ENCODE measurements at regions not wholly inside any gene's neighbourhood (a gene's known extent, or its start where the extent isn't known, plus 50 kb on each side); places are given as distances from the start of the nearest gene placed in this dataset.

DNA sequence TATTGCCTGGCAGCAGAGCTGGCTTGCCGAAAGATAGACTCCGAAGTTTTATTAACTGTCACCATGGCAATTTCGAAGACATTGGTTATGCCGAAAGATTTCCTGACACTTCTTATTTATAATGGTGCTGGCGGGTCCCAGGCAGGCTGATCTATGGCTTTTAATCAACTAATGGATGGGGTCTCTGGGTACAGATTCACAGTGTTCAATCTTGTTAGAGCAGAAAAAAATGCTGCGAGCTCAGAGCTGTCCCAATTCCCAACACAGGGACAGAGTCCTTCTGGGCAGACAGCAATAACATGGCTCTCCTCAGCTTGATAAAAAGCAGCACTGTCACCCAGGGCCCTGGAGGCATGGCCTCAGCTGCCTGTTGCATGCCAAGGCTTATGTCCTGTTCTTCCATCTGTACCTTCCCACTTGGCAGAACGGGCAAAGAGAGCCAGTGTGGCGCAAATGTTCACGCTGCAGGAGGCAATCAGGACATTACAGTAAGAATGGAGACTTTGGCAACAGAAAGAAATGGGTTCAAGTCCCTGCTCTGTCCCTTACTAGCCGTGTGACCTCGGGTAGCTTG is 228.2 kb upstream of the PWP1 start:
- TF ChIP-seq EP300 (IDR thresholded peaks at IDR 0.05; ENCODE audit: borderline replicate concordance), result no peak

- no peak for TF ChIP-seq MAX (IDR thresholded peaks at IDR 0.05)
- no peak for TF ChIP-seq TCF12 (IDR thresholded peaks at IDR 0.05; ENCODE audit: low read depth)
- TF ChIP-seq, protein P1, sequence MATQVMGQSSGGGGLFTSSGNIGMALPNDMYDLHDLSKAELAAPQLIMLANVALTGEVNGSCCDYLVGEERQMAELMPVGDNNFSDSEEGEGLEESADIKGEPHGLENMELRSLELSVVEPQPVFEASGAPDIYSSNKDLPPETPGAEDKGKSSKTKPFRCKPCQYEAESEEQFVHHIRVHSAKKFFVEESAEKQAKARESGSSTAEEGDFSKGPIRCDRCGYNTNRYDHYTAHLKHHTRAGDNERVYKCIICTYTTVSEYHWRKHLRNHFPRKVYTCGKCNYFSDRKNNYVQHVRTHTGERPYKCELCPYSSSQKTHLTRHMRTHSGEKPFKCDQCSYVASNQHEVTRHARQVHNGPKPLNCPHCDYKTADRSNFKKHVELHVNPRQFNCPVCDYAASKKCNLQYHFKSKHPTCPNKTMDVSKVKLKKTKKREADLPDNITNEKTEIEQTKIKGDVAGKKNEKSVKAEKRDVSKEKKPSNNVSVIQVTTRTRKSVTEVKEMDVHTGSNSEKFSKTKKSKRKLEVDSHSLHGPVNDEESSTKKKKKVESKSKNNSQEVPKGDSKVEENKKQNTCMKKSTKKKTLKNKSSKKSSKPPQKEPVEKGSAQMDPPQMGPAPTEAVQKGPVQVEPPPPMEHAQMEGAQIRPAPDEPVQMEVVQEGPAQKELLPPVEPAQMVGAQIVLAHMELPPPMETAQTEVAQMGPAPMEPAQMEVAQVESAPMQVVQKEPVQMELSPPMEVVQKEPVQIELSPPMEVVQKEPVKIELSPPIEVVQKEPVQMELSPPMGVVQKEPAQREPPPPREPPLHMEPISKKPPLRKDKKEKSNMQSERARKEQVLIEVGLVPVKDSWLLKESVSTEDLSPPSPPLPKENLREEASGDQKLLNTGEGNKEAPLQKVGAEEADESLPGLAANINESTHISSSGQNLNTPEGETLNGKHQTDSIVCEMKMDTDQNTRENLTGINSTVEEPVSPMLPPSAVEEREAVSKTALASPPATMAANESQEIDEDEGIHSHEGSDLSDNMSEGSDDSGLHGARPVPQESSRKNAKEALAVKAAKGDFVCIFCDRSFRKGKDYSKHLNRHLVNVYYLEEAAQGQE (IDR thresholded peaks at IDR 0.05; ENCODE audit: low read depth), result no peak
- no peak for TF ChIP-seq YY1 (IDR thresholded peaks at IDR 0.05; ENCODE audit: low read depth)
- TF ChIP-seq, protein P2, sequence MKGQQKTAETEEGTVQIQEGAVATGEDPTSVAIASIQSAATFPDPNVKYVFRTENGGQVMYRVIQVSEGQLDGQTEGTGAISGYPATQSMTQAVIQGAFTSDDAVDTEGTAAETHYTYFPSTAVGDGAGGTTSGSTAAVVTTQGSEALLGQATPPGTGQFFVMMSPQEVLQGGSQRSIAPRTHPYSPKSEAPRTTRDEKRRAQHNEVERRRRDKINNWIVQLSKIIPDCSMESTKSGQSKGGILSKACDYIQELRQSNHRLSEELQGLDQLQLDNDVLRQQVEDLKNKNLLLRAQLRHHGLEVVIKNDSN (IDR thresholded peaks at IDR 0.05), result no peak
- no peak for TF ChIP-seq NFIC (IDR thresholded peaks at IDR 0.05)
- no peak for TF ChIP-seq RAD21 (IDR thresholded peaks at IDR 0.05; ENCODE audit: low read depth)
- no peak for TF ChIP-seq EGR1 (IDR thresholded peaks at IDR 0.05)
- no peak for TF ChIP-seq CEBPB (IDR thresholded peaks at IDR 0.05)
- no peak for TF ChIP-seq CREB1 (IDR thresholded peaks at IDR 0.05; ENCODE audit: low read depth)
- TF ChIP-seq TEAD4 (IDR thresholded peaks at IDR 0.05), result no peak
Measured at GRCh38 chr12:107458163-107458562, 227.4 kb upstream of the PWP1 start.

GRCh38 chr12:107458990-107459389 is 226.6 kb upstream of the PWP1 start:
- TF ChIP-seq YY1 (IDR thresholded peaks at IDR 0.05; ENCODE audit: low read depth), result no peak
- no peak for TF ChIP-seq TAF1 (IDR thresholded peaks at IDR 0.05; ENCODE audit: low read depth)
- TF ChIP-seq NFIC (IDR thresholded peaks at IDR 0.05), result no peak
- TF ChIP-seq EP300 (IDR thresholded peaks at IDR 0.05; ENCODE audit: borderline replicate concordance), result no peak
- no peak for TF ChIP-seq CEBPB (IDR thresholded peaks at IDR 0.05)
- TF ChIP-seq TCF12 (IDR thresholded peaks at IDR 0.05; ENCODE audit: low read depth), result no peak
- TF ChIP-seq EGR1 (IDR thresholded peaks at IDR 0.05), result no peak
- TF ChIP-seq TEAD4 (IDR thresholded peaks at IDR 0.05), result no peak
- TF ChIP-seq MAX (IDR thresholded peaks at IDR 0.05), result no peak
- TF ChIP-seq, protein P2 (IDR thresholded peaks at IDR 0.05), result no peak
- TF ChIP-seq ZBTB7A (IDR thresholded peaks at IDR 0.05; ENCODE audit: low read depth), result no peak
- TF ChIP-seq CREB1 (IDR thresholded peaks at IDR 0.05; ENCODE audit: low read depth), result no peak

DNA sequence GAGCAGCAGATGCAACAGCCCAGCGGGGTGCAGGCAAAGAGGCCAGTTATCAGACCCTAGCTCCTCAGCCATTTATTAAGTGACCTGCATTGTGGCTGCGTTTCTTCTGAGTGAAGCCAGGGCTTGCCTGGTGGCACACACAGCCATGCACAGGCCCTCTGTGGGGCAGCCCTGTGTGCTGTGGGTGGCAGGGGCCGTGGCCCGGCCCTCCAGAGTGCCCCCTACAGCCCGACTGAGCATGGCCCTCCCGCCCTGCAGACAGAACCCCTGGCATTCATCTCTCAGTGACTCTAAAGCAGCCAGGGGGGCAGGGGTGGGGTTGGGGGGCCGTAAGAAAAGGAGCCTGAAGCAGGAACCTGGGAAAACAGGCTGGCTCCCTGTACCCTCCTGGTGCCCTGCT is 226.0 kb upstream of the PWP1 start:
- TF ChIP-seq CEBPB (IDR thresholded peaks at IDR 0.05), result no peak
- TF ChIP-seq TCF12 (IDR thresholded peaks at IDR 0.05; ENCODE audit: low read depth), result no peak
- no peak for TF ChIP-seq CREB1 (IDR thresholded peaks at IDR 0.05; ENCODE audit: low read depth)
- no peak for TF ChIP-seq TAF1 (IDR thresholded peaks at IDR 0.05; ENCODE audit: low read depth)
- no peak for TF ChIP-seq EGR1 (IDR thresholded peaks at IDR 0.05)
- TF ChIP-seq EP300 (IDR thresholded peaks at IDR 0.05; ENCODE audit: borderline replicate concordance), result no peak
- TF ChIP-seq YY1 (IDR thresholded peaks at IDR 0.05; ENCODE audit: low read depth), result no peak
- TF ChIP-seq, protein P1 (IDR thresholded peaks at IDR 0.05; ENCODE audit: low read depth), result no peak
- TF ChIP-seq TEAD4 (IDR thresholded peaks at IDR 0.05), result no peak
- no peak for TF ChIP-seq MAX (IDR thresholded peaks at IDR 0.05)
- TF ChIP-seq FOXM1 (IDR thresholded peaks at IDR 0.05; ENCODE audit: borderline replicate concordance, low read depth), result no peak
- TF ChIP-seq RAD21 (IDR thresholded peaks at IDR 0.05; ENCODE audit: low read depth), result no peak
- no peak for TF ChIP-seq ZBTB7A (IDR thresholded peaks at IDR 0.05; ENCODE audit: low read depth)
- TF ChIP-seq, protein P2 (IDR thresholded peaks at IDR 0.05), result no peak
- no peak for TF ChIP-seq NFIC (IDR thresholded peaks at IDR 0.05)

- TF ChIP-seq CREB1 (IDR thresholded peaks at IDR 0.05; ENCODE audit: low read depth) (no peak), RAD21 (IDR thresholded peaks at IDR 0.05; ENCODE audit: low read depth) (no peak), CEBPB (IDR thresholded peaks at IDR 0.05) (no peak), EGR1 (IDR thresholded peaks at IDR 0.05) (no peak), ZBTB7A (IDR thresholded peaks at IDR 0.05; ENCODE audit: low read depth) (no peak), TAF1 (IDR thresholded peaks at IDR 0.05; ENCODE audit: low read depth) (no peak), NFIC (IDR thresholded peaks at IDR 0.05) (no peak), TCF12 (IDR thresholded peaks at IDR 0.05; ENCODE audit: low read depth) (no peak), MAX (IDR thresholded peaks at IDR 0.05) (no peak), TEAD4 (IDR thresholded peaks at IDR 0.05) (no peak), YY1 (IDR thresholded peaks at IDR 0.05; ENCODE audit: low read depth) (no peak), EP300 (IDR thresholded peaks at IDR 0.05; ENCODE audit: borderline replicate concordance) (no peak), FOXM1 (IDR thresholded peaks at IDR 0.05; ENCODE audit: borderline replicate concordance, low read depth) (no peak)
- TF ChIP-seq, protein P1 (IDR thresholded peaks at IDR 0.05; ENCODE audit: low read depth), result no peak
- TF ChIP-seq, protein P2 (IDR thresholded peaks at IDR 0.05), result no peak
Measured at GRCh38 chr12:107461222-107461975, 224.2 kb upstream of the PWP1 start.

Data from Ishikawa (cell line).